ENCODE measurements at regions not wholly inside any gene's neighbourhood (a gene's known extent, or its start where the extent isn't known, plus 50 kb on each side); places are given as distances from the start of the nearest gene placed in this dataset.

- no peaks in the 10 kb centered on the region for H3K9me2 ChIP-seq (ENCODE audit: insufficient read depth)
- no peak for ATAC-seq
- no peak overlapping the region for H3K4me3 ChIP-seq (replicated peaks in 1 of 2; ENCODE audit: low read depth in 1 of 2, low read length in 2 of 2)
- no TSS peak for BruUV-seq (replicated peaks)
- no peaks in the 10 kb centered on the region for H3K9me3 ChIP-seq (ENCODE audit: control insufficient read depth in 1 of 2, insufficient read depth in 1 of 2, low read depth in 1 of 2, low read length in 2 of 2)
- H3K9ac ChIP-seq (ENCODE audit: low read length): no peak overlapping the region
- H4K20me1 ChIP-seq (ENCODE audit: insufficient read depth): no peaks in the 10 kb centered on the region
- H3K27me3 ChIP-seq (ENCODE audit: insufficient read depth, low read length): no peaks in the 10 kb centered on the region
- ChIA-PET RAD21 (ENCODE audit: low non-redundant PET in 1 of 2, low total read pairs in 2 of 2, uncharacterized antibody in 2 of 2, unreplicated experiment in 2 of 2) (no interaction called here), POLR2A (no interaction called here), CTCF (no interaction called here)
- intact Hi-C loops (cut with micrococcal nuclease): no loop called here
- H3K4me2 ChIP-seq (ENCODE audit: low read length): no peak overlapping the region
- H3K36me3 ChIP-seq (ENCODE audit: control insufficient read depth in 1 of 2, insufficient read depth in 2 of 2, low read length in 2 of 2): no peaks in the 10 kb centered on the region
- no peaks in the 10 kb centered on the region for H3K79me2 ChIP-seq (ENCODE audit: insufficient read depth, low read length)
- H3K4me1 ChIP-seq (ENCODE audit: control insufficient read depth in 1 of 2, insufficient read depth in 2 of 2, low read length in 2 of 2): no peaks in the 10 kb centered on the region
- no peak for DNase-seq (ENCODE audit: low read depth, low spot score)
- no peak overlapping the region for H3K27ac ChIP-seq (ENCODE audit: low read depth, low read length)
- TF ChIP-seq SRF (IDR thresholded peaks at IDR 0.05; ENCODE audit: low read depth) (no peak), ATF3 (IDR thresholded peaks at IDR 0.05) (no peak), CBX3 (IDR thresholded peaks at IDR 0.05; ENCODE audit: low read depth) (no peak), SP1 (IDR thresholded peaks at IDR 0.05; ENCODE audit: low read depth) (no peak), FOSL1 (IDR thresholded peaks at IDR 0.05; ENCODE audit: low read depth) (no peak), CTCF (IDR thresholded peaks at IDR 0.05 in 2 of 3, conservative IDR thresholded peaks at IDR 0.05 in 1 of 3; ENCODE audit: borderline replicate concordance in 1 of 3, insufficient read depth in 1 of 3, low read depth in 2 of 3, low read length in 2 of 3) (no peak), TCF7L2 (IDR thresholded peaks at IDR 0.05; ENCODE audit: borderline replicate concordance, extremely low read depth, insufficient read depth, insufficient read length) (no peak), ZFX (IDR thresholded peaks at IDR 0.05) (no peak), REST (IDR thresholded peaks at IDR 0.05; ENCODE audit: low read depth) (no peak), EGR1 (IDR thresholded peaks at IDR 0.05; ENCODE audit: low read depth) (no peak), YY1 (IDR thresholded peaks at IDR 0.05; ENCODE audit: extremely low read depth, insufficient replicate concordance, low read depth, low read length) (no peak), EZH2 (IDR thresholded peaks at IDR 0.05) (no peak), POLR2AphosphoS5 (IDR thresholded peaks at IDR 0.05; ENCODE audit: low read depth, low read length) (no peak), RAD21 (IDR thresholded peaks at IDR 0.05; ENCODE audit: low read depth) (no peak), SIN3A (IDR thresholded peaks at IDR 0.05; ENCODE audit: low read depth) (no peak), ELF1 (IDR thresholded peaks at IDR 0.05; ENCODE audit: borderline replicate concordance, low read depth) (no peak), POLR2A (IDR thresholded peaks at IDR 0.05; ENCODE audit: borderline replicate concordance, extremely low read depth, insufficient read depth, insufficient read length) (no peak), EZH2phosphoT487 (IDR thresholded peaks at IDR 0.05; ENCODE audit: borderline replicate concordance) (no peak)
- TF ChIP-seq, protein P1, sequence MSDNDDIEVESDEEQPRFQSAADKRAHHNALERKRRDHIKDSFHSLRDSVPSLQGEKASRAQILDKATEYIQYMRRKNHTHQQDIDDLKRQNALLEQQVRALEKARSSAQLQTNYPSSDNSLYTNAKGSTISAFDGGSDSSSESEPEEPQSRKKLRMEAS (IDR thresholded peaks at IDR 0.05): no peak
- TF ChIP-seq, protein P2, sequence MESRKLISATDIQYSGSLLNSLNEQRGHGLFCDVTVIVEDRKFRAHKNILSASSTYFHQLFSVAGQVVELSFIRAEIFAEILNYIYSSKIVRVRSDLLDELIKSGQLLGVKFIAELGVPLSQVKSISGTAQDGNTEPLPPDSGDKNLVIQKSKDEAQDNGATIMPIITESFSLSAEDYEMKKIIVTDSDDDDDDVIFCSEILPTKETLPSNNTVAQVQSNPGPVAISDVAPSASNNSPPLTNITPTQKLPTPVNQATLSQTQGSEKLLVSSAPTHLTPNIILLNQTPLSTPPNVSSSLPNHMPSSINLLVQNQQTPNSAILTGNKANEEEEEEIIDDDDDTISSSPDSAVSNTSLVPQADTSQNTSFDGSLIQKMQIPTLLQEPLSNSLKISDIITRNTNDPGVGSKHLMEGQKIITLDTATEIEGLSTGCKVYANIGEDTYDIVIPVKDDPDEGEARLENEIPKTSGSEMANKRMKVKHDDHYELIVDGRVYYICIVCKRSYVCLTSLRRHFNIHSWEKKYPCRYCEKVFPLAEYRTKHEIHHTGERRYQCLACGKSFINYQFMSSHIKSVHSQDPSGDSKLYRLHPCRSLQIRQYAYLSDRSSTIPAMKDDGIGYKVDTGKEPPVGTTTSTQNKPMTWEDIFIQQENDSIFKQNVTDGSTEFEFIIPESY (IDR thresholded peaks at IDR 0.05; ENCODE audit: extremely low read depth, insufficient replicate concordance, low read length): no peak
- H2AFZ ChIP-seq (ENCODE audit: low read depth, low read length, poor library complexity, severe bottlenecking): no peak overlapping the region
Observed at GRCh38 chr14:38735005-38735404, 368.0 kb downstream of the SEC23A start.

All from HCT116 (cell line).